ENCODE measurements at regions not wholly inside any gene's neighbourhood (a gene's known extent, or its start where the extent isn't known, plus 50 kb on each side); places are given as distances from the start of the nearest gene placed in this dataset.

DNA sequence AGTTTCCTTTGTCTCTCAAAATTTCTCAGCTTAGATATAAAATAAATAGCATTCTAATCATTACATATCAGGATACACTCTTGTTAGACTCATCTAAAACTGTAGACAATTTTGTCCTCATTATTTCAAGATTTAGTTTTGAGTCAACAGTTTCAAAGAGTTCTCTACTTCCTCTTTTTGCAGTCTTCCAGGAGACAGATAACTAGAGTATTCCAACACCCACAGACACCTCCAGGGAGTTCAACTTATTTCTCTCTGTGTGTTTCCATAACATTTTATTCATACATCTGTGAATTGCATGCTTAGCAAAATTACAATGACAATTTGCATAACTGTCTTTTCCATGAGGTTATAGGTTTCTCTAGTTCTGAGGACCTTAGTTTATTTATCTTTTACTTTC lies 166.6 kb upstream of the HNMT start:
- Histone ChIP-seq H3K9me3 (ENCODE audit: insufficient read depth, low read depth, low read length) (no peaks in the 10 kb centered on the region), H3K4me3 (ENCODE audit: low read length, poor library complexity, severe bottlenecking) (no peak overlapping the region), H3K9me2 (replicated peaks; ENCODE audit: low read depth, low read length) (no peaks in the 10 kb centered on the region), H3K4me1 (ENCODE audit: insufficient read depth, low read length, poor library complexity, severe bottlenecking) (no peaks in the 10 kb centered on the region), H3K4me2 (ENCODE audit: low read depth, low read length, poor library complexity, severe bottlenecking) (no peak overlapping the region), H3F3A (ENCODE audit: low read depth) (no peaks in the 10 kb centered on the region), H3K9ac (ENCODE audit: low read depth, low read length, poor library complexity, severe bottlenecking) (no peak overlapping the region), H4K20me1 (ENCODE audit: insufficient read depth, low read length, poor library complexity, severe bottlenecking) (no peaks in the 10 kb centered on the region), H3K36me3 (ENCODE audit: insufficient read depth, low read length) (no peaks in the 10 kb centered on the region), H2AFZ (ENCODE audit: low read length) (no peak overlapping the region), H3K79me2 (ENCODE audit: insufficient read depth, low read length) (no peaks in the 10 kb centered on the region), H3K27me3 (ENCODE audit: insufficient read depth, low read length, poor library complexity, severe bottlenecking) (no peaks in the 10 kb centered on the region)
- TF ChIP-seq EZH2phosphoT487 (IDR thresholded peaks at IDR 0.05; ENCODE audit: borderline replicate concordance): no peak

DNA sequence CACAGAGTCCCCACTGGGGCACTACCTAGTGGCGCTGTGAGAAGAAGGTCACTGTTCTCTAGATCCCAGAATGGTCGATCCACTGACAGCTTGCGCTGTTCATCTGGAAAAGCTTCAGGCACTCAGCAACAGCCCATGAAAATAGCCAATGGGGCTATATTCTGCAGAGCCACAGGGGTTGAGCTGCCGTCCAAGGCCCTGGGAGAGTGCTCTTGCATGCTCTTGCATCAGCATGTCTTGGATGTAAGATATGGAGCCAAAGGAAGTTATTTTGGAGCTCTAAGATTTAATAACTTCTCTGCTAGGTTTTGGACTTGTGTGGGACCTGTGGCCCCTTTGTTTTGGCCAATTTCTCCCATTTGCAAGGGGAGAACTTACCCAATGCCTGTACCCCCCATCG lies 164.7 kb upstream of the HNMT start:
- no peaks in the 10 kb centered on the region for H4K20me1 ChIP-seq (ENCODE audit: insufficient read depth, low read length, poor library complexity, severe bottlenecking)

DNA sequence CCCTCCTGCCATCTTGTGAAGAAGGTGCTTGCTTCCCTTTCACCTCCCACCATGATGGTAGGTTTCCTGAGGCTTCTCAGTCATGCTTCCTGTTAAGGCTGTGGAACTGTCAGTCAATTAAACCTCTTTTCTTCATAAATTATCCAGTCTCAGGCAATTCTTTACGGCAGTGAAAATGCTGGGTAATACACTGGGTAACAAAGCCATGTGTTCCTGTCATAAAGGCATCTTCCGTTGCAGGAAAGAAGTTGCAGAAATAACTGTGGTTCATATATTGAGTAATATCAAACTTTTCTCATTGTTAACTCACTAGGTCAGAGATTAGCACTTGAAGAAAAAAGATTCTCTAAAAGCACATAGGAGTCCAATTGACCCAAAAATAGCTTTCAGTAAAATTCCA lies 163.9 kb upstream of the HNMT start:
- Histone ChIP-seq H3K4me3 (ENCODE audit: low read length, poor library complexity, severe bottlenecking) (no peak overlapping the region), H3K79me2 (ENCODE audit: insufficient read depth, low read length) (no peaks in the 10 kb centered on the region), H3K9me3 (ENCODE audit: insufficient read depth, low read depth, low read length) (no peaks in the 10 kb centered on the region), H3K36me3 (ENCODE audit: insufficient read depth, low read length) (no peaks in the 10 kb centered on the region), H3K9ac (ENCODE audit: low read depth, low read length, poor library complexity, severe bottlenecking) (no peak overlapping the region), H4K20me1 (ENCODE audit: insufficient read depth, low read length, poor library complexity, severe bottlenecking) (no peaks in the 10 kb centered on the region), H3K9me2 (replicated peaks; ENCODE audit: low read depth, low read length) (no peaks in the 10 kb centered on the region), H2AFZ (ENCODE audit: low read length) (no peak overlapping the region), H3K4me1 (ENCODE audit: insufficient read depth, low read length, poor library complexity, severe bottlenecking) (no peaks in the 10 kb centered on the region), H3K27me3 (ENCODE audit: insufficient read depth, low read length, poor library complexity, severe bottlenecking) (no peaks in the 10 kb centered on the region), H3K4me2 (ENCODE audit: low read depth, low read length, poor library complexity, severe bottlenecking) (no peak overlapping the region), H3F3A (ENCODE audit: low read depth) (no peaks in the 10 kb centered on the region)
- TF ChIP-seq, protein P1, sequence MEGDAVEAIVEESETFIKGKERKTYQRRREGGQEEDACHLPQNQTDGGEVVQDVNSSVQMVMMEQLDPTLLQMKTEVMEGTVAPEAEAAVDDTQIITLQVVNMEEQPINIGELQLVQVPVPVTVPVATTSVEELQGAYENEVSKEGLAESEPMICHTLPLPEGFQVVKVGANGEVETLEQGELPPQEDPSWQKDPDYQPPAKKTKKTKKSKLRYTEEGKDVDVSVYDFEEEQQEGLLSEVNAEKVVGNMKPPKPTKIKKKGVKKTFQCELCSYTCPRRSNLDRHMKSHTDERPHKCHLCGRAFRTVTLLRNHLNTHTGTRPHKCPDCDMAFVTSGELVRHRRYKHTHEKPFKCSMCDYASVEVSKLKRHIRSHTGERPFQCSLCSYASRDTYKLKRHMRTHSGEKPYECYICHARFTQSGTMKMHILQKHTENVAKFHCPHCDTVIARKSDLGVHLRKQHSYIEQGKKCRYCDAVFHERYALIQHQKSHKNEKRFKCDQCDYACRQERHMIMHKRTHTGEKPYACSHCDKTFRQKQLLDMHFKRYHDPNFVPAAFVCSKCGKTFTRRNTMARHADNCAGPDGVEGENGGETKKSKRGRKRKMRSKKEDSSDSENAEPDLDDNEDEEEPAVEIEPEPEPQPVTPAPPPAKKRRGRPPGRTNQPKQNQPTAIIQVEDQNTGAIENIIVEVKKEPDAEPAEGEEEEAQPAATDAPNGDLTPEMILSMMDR (conservative IDR thresholded peaks at IDR 0.05; ENCODE audit: low read length): no peak
- TF ChIP-seq EZH2phosphoT487 (IDR thresholded peaks at IDR 0.05; ENCODE audit: borderline replicate concordance): no peak

More for the DNA sequence above, 164.7 kb upstream of the HNMT start:
- Histone ChIP-seq H3K79me2 (ENCODE audit: insufficient read depth, low read length) (no peaks in the 10 kb centered on the region), H3K9me2 (replicated peaks; ENCODE audit: low read depth, low read length) (no peaks in the 10 kb centered on the region), H2AFZ (ENCODE audit: low read length) (no peak overlapping the region), H3K27me3 (ENCODE audit: insufficient read depth, low read length, poor library complexity, severe bottlenecking) (no peaks in the 10 kb centered on the region), H3K4me1 (ENCODE audit: insufficient read depth, low read length, poor library complexity, severe bottlenecking) (no peaks in the 10 kb centered on the region), H3K4me2 (ENCODE audit: low read depth, low read length, poor library complexity, severe bottlenecking) (no peak overlapping the region), H3K4me3 (ENCODE audit: low read length, poor library complexity, severe bottlenecking) (no peak overlapping the region), H3F3A (ENCODE audit: low read depth) (no peaks in the 10 kb centered on the region), H3K9me3 (ENCODE audit: insufficient read depth, low read depth, low read length) (no peaks in the 10 kb centered on the region), H3K9ac (ENCODE audit: low read depth, low read length, poor library complexity, severe bottlenecking) (no peak overlapping the region), H3K36me3 (ENCODE audit: insufficient read depth, low read length) (no peaks in the 10 kb centered on the region)
- TF ChIP-seq EZH2phosphoT487 (IDR thresholded peaks at IDR 0.05; ENCODE audit: borderline replicate concordance): no peak
- TF ChIP-seq, protein P1 (conservative IDR thresholded peaks at IDR 0.05; ENCODE audit: low read length): no peak

DNA sequence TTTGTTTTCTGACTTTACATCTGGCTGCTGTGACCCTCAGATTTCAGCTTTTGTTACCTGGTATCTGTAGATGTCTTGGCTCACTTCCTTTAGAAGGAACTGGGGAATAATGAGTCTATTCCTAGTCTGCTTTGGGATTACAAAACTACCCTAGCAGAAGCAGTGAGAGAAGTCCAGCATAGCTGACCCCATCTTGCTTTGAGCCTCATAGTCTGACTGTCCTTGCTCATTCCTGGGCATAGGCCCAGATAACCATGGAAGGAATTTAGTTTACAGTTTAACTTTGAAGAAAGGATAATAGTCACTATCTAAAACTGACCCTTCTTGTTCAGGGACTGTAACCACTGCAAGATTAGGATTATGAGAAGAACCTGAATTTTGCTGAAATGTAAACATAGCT lies 163.0 kb upstream of the HNMT start:
- Histone ChIP-seq H3K9me3 (ENCODE audit: insufficient read depth, low read depth, low read length) (no peaks in the 10 kb centered on the region), H3K27me3 (ENCODE audit: insufficient read depth, low read length, poor library complexity, severe bottlenecking) (no peaks in the 10 kb centered on the region), H2AFZ (ENCODE audit: low read length) (no peak overlapping the region), H3K9me2 (replicated peaks; ENCODE audit: low read depth, low read length) (no peaks in the 10 kb centered on the region), H3K4me2 (ENCODE audit: low read depth, low read length, poor library complexity, severe bottlenecking) (no peak overlapping the region), H3K79me2 (ENCODE audit: insufficient read depth, low read length) (no peaks in the 10 kb centered on the region), H4K20me1 (ENCODE audit: insufficient read depth, low read length, poor library complexity, severe bottlenecking) (no peaks in the 10 kb centered on the region), H3F3A (ENCODE audit: low read depth) (no peaks in the 10 kb centered on the region), H3K36me3 (ENCODE audit: insufficient read depth, low read length) (no peaks in the 10 kb centered on the region), H3K4me1 (ENCODE audit: insufficient read depth, low read length, poor library complexity, severe bottlenecking) (no peaks in the 10 kb centered on the region), H3K4me3 (ENCODE audit: low read length, poor library complexity, severe bottlenecking) (no peak overlapping the region), H3K9ac (ENCODE audit: low read depth, low read length, poor library complexity, severe bottlenecking) (no peak overlapping the region)
- TF ChIP-seq, protein P1 (conservative IDR thresholded peaks at IDR 0.05; ENCODE audit: low read length): no peak
- no peak for TF ChIP-seq EZH2phosphoT487 (IDR thresholded peaks at IDR 0.05; ENCODE audit: borderline replicate concordance)
